Heart right ventricle (tissue), 16 donors: ENCODE measurements at regions not wholly inside any gene's neighbourhood (a gene's known extent, or its start where the extent isn't known, plus 50 kb on each side); places are given as distances from the start of the nearest gene placed in this dataset.

ENCODE experiments used
- ATAC-seq, 8 donors: fragments of 200-7000 bp; cut with Tn5 transposase; one replicate each; pipeline ENCODE4 v1.9.1; 2020; ENCODE audit warnings: mild to moderate bottlenecking in 8 of 8, moderate library complexity in 8 of 8, moderate number of reproducible peaks in 1 of 8
- DNase-seq, 2 donors: peaks; one replicate each; pipeline ENCODE4 v3.0.0-alpha.2; 2020
- H3K27ac ChIP-seq, 10 donors: fragments of 200-600 bp; sonication (generic) in 2 of 10; one replicate each; pipeline versions ENCODE4 v1.5.0 to v1.8.0; 2020 to 2022; ENCODE audit warnings: mild to moderate bottlenecking in 3 of 10
- H3K27me3 ChIP-seq, 7 donors: fragments of 200-600 bp; one replicate each; pipeline ENCODE4 v1.8.0; 2021 to 2022; ENCODE audit warnings: mild to moderate bottlenecking in 2 of 7
- H3K36me3 ChIP-seq, 9 donors: fragments of 200-600 bp; sonication (generic) in 1 of 9; one replicate each; pipeline versions ENCODE4 v1.5.0 to v1.8.0; 2020 to 2022; ENCODE audit warnings: mild to moderate bottlenecking in 2 of 9
- H3K4me1 ChIP-seq, 9 donors: fragments of 200-600 bp; sonication (generic) in 1 of 9; one replicate each; pipeline versions ENCODE4 v1.5.0 to v1.8.0; 2020 to 2022; ENCODE audit warnings: mild to moderate bottlenecking in 4 of 9
- H3K4me3 ChIP-seq, 10 donors: fragments of 200-600 bp; sonication (generic) in 2 of 10; one replicate each; pipeline versions ENCODE4 v1.5.0 to v1.8.0; 2020 to 2022; ENCODE audit warnings: mild to moderate bottlenecking in 7 of 10, moderate library complexity in 2 of 10
- H3K9me3 ChIP-seq, 11 donors: fragments of 200-600 bp in 10 of 11; sonication (generic) in 2 of 11; one replicate each; pipeline versions ENCODE4 v1.5.0 to v1.8.0; 2013 to 2022; ENCODE audit warnings: mild to moderate bottlenecking in 2 of 11, control low read depth in 1 of 11, moderate library complexity in 1 of 11
- WGBS, 2 donors: extraction: QIAGEN DNeasy Blood & Tissue Kit; methylation state at CpG; one replicate each; pipeline ENCODE4 v1.1.7; 2013; ENCODE audit warnings: inconsistent platforms in 1 of 2; 5-methylcytosine and 5-hydroxymethylcytosine counted together
- intact Hi-C, 10 donors: fragments of 100-400 bp; cut with DNase I; formaldehyde crosslinking; loops; one replicate each; pipeline versions ENCODE4 v1.11.1 to v1.14.2; 2022
- TF ChIP-seq, protein P1 (sequence below), 9 donors: fragments of 200-600 bp; sonication (generic) in 2 of 9; IDR thresholded peaks; one replicate each; pipeline versions ENCODE4 v1.5.0 to v1.8.0; 2021 to 2022; ENCODE audit warnings: antibody characterized with exemption in 9 of 9, mild to moderate bottlenecking in 5 of 9, moderate library complexity in 1 of 9
- donor health status: Arrhythmogenic right ventricular cardiomyopathy.
- donor health status: ischemic (EF 13 %, LVEDD 7.1; RV severe dilation, severe dysfunction).
- donor health status: healthy with polysubstance abuse.
- donor health status: DM: no; HTN: yes; CAD: no.
- donor health status: DM: no; HTN: no; CAD: no.
- donor health status: ischemic (EF 25% LVEDD 6.9; RV normal size, moderate dysfunction).
- donor health status: ischemic (EF 25% LVEDD 5.7; RV mildly dilated, moderate dysfunction).
- donor health status: healthy.
- donor health status: DM: yes; HTN: yes; CAD: no.
- donor health status: Ischemic cardiomyopathy.
- donor health status: ischemic (EF 35%, LVEDD 5.7; RV mildly dilated, moderate dysfunction).
- donor health status: nonischemic (EF 11% LVEDD 7.7; RV severe dilation, severe dysfunction).
- donor health status: DM: yes; HTN: yes; CAD: no.
- donor health status: PGD.
- donor health status: ischemic (EF 29% LVEDD 5.4; RV normal size, mild dysfunction).
- donor health status: nonischemic (EF 23%, LVEDD 6.1; RV moderate dilation, normal function).

DNA sequence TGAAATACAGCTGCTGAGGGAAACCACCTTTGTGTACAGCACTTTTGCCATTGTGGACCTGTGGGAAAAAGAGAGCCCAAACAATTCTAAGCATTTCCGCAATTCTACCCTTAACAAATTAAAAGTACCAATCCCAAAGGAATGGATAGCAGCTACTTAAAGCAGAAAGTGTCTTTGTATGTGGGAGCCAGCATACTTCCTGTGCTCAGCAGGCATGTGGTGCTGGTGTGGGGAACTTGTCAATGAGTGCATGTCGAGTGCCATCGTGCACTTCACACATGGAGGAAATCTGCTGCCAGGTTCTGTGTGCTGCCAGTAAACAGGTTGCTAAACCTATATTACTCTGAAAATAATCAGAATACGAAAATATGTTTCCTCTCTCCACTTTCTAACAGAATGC lies 399.0 kb downstream of the LRRC70 start:
- no peaks in the 10 kb centered on the region for H3K36me3 ChIP-seq
- no peak overlapping the region for H3K27ac ChIP-seq
- TF ChIP-seq, protein P1, sequence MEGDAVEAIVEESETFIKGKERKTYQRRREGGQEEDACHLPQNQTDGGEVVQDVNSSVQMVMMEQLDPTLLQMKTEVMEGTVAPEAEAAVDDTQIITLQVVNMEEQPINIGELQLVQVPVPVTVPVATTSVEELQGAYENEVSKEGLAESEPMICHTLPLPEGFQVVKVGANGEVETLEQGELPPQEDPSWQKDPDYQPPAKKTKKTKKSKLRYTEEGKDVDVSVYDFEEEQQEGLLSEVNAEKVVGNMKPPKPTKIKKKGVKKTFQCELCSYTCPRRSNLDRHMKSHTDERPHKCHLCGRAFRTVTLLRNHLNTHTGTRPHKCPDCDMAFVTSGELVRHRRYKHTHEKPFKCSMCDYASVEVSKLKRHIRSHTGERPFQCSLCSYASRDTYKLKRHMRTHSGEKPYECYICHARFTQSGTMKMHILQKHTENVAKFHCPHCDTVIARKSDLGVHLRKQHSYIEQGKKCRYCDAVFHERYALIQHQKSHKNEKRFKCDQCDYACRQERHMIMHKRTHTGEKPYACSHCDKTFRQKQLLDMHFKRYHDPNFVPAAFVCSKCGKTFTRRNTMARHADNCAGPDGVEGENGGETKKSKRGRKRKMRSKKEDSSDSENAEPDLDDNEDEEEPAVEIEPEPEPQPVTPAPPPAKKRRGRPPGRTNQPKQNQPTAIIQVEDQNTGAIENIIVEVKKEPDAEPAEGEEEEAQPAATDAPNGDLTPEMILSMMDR (IDR thresholded peaks at IDR 0.05): no peak
- H3K4me3 ChIP-seq: no peak overlapping the region
- DNase-seq (no peak), ATAC-seq (no peak)
- no peaks in the 10 kb centered on the region for H3K27me3 ChIP-seq
- H3K4me1 ChIP-seq: peaks cover 0 to 9% (median 0%) of the 10 kb centered on the region in 9 donors
- intact Hi-C loops: loop anchor here in 1 of 10 donors (10.0 kb wide), 1 partner anchor 523 kb away; no protein-coding TSS in a partner anchor
- 32 to 33% methylated on average over 4 of the region's 4 CpGs for WGBS, 2 donors
- H3K9me3 ChIP-seq: no peaks in the 10 kb centered on the region

DNA sequence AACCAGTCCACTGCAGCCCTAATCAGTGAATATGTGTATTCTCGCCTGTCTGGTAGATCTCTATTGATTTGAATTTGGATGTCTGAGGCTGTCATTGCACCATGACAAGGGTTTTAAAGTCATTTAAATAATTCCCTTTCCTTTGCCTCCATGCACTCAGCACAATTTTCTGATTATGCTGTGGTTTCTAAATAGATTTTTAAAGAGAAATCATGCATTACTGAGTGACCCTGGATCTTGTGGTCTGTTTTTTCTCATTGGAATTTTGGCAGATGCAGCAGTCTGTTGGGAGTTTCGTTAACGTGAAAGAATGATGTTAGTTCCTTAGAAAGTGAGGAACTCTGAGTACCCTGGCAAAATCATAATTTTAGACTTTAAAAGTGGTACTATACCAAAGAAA lies 396.0 kb downstream of the LRRC70 start:
- Histone ChIP-seq H3K36me3 (no peaks in the 10 kb centered on the region), H3K4me3 (no peak overlapping the region), H3K27ac (no peak overlapping the region), H3K4me1 (peaks cover 0 to 9% (median 0%) of the 10 kb centered on the region in 9 donors), H3K9me3 (no peaks in the 10 kb centered on the region), H3K27me3 (no peaks in the 10 kb centered on the region)
- intact Hi-C loops: loop anchor here in 1 of 10 donors (10.0 kb wide), 1 partner anchor 520 kb away; no protein-coding TSS in a partner anchor
- TF ChIP-seq, protein P1 (IDR thresholded peaks at IDR 0.05): no peak
- ATAC-seq (peak in 2 of 8 donors; percentile 46 to 49), DNase-seq (no peak)
- 43 to 46% methylated on average over 3 of the region's 3 CpGs for WGBS, 2 donors

DNA sequence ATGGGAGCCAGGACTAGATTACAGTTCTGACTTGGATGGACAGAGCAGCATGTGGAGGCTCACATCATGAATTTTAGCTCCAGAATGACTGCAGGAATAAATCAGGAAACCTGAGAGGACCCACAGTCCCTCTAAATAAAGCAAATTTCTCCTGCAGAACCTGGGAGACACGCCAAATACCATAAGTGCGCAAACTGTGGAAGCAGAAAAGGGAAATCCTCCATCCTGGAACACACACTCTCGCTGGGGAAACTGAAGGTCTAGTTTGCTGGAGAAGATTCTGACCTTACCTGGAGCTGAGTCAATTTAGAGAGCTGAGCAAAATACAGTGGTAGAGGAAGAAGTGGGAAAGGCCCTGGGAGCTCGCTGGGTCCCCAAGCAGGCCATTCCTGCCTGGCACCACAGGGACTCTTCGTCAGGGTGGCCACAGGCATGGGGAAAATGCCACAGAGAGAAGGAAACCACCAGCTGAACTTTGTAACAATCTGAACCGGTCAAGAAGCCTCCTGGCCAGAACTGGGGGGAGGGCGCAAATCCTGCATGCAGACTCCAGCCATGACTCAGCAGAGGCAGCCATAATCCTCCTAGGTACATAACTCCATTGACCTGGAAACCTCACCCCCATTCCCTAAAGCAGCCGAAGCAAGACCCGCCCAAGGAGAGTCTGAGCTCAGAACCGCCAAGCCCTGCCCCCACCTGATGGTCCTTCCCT lies 390.9 kb downstream of the LRRC70 start:
- 88 to 92% methylated on average over 10 of the region's 10 CpGs for WGBS, 2 donors
- no peaks in the 10 kb centered on the region for H3K4me1 ChIP-seq
- TF ChIP-seq, protein P1 (IDR thresholded peaks at IDR 0.05): no peak
- no peak overlapping the region for H3K4me3 ChIP-seq
- no peak for ATAC-seq
- no peaks in the 10 kb centered on the region for H3K36me3 ChIP-seq
- intact Hi-C loops: loop anchor here in 1 of 10 donors (10.0 kb wide), 1 partner anchor 515 kb away; no protein-coding TSS in a partner anchor
- peaks cover 0 to 14% (median 9%) of the 10 kb centered on the region in 11 donors for H3K9me3 ChIP-seq
- DNase-seq: no peak
- H3K27ac ChIP-seq: no peak overlapping the region
- H3K27me3 ChIP-seq: no peaks in the 10 kb centered on the region

- intact Hi-C loops: no loop called here
- H3K36me3 ChIP-seq: no peaks in the 10 kb centered on the region
- no peaks in the 10 kb centered on the region for H3K27me3 ChIP-seq
- TF ChIP-seq, protein P1 (IDR thresholded peaks at IDR 0.05): no peak
- peaks cover 0 to 43% (median 9%) of the 10 kb centered on the region in 11 donors for H3K9me3 ChIP-seq
- no peak overlapping the region for H3K27ac ChIP-seq
- H3K4me1 ChIP-seq: no peaks in the 10 kb centered on the region
- no peak for DNase-seq
- no peak overlapping the region for H3K4me3 ChIP-seq
- no peak for ATAC-seq
Measured at GRCh38 chr5:62964428-62964827, 385.8 kb downstream of the LRRC70 start.
